ENCODE measurements at regions not wholly inside any gene's neighbourhood (a gene's known extent, or its start where the extent isn't known, plus 50 kb on each side); places are given as distances from the start of the nearest gene placed in this dataset.
A peak's percentile ranks its signal among the peaks of the same experiment; 100 is the strongest.

- no peak for TF ChIP-seq CTCF (IDR thresholded peaks at IDR 0.05; ENCODE audit: low read length, missing control alignments)
- DNase-seq (ENCODE audit: low read depth): no peak
- H3K4me3 ChIP-seq (replicated peaks; ENCODE audit: low read depth, low read length): no peak overlapping the region
Observed at GRCh38 chr6:97712751-97713150, 429.7 kb upstream of the MMS22L start.

GRCh38 chr6:97714772-97715171, 431.8 kb upstream of the MMS22L start:
- no peak overlapping the region for H3K4me3 ChIP-seq (replicated peaks; ENCODE audit: low read depth, low read length)
- no peak for DNase-seq (ENCODE audit: low read depth)
- TF ChIP-seq CTCF (IDR thresholded peaks at IDR 0.05; ENCODE audit: low read length, missing control alignments): no peak

- TF ChIP-seq CTCF (IDR thresholded peaks at IDR 0.05; ENCODE audit: low read length, missing control alignments): no peak
- no peak for DNase-seq (ENCODE audit: low read depth)
- H3K4me3 ChIP-seq (replicated peaks; ENCODE audit: low read depth, low read length): no peak overlapping the region
Observed at GRCh38 chr6:97717086-97717485, 434.1 kb upstream of the MMS22L start.

- H3K4me3 ChIP-seq (replicated peaks; ENCODE audit: low read depth, low read length): no peak overlapping the region
- no peak for TF ChIP-seq CTCF (IDR thresholded peaks at IDR 0.05; ENCODE audit: low read length, missing control alignments)
- DNase-seq (ENCODE audit: low read depth): no peak
Observed at GRCh38 chr6:97726378-97726777, 443.4 kb upstream of the MMS22L start.

GRCh38 chr6:97732045-97732444, 449.0 kb upstream of the MMS22L start:
- no peak for TF ChIP-seq CTCF (IDR thresholded peaks at IDR 0.05; ENCODE audit: low read length, missing control alignments)
- no peak overlapping the region for H3K4me3 ChIP-seq (replicated peaks; ENCODE audit: low read depth, low read length)
- DNase-seq (ENCODE audit: low read depth): no peak

- no peak for TF ChIP-seq CTCF (IDR thresholded peaks at IDR 0.05; ENCODE audit: low read length, missing control alignments)
- no peak for DNase-seq (ENCODE audit: low read depth)
Observed at GRCh38 chr6:97757575-97757974, 474.6 kb upstream of the MMS22L start.

GRCh38 chr6:97765461-97765860, 482.4 kb upstream of the MMS22L start:
- TF ChIP-seq CTCF (IDR thresholded peaks at IDR 0.05; ENCODE audit: low read length, missing control alignments): no peak
- DNase-seq (ENCODE audit: low read depth): peak; percentile 1

More at GRCh38 chr6:97757575-97757974, 474.6 kb upstream of the MMS22L start:
- H3K4me3 ChIP-seq (replicated peaks; ENCODE audit: low read depth, low read length): no peak overlapping the region

More at GRCh38 chr6:97765461-97765860, 482.4 kb upstream of the MMS22L start:
- no peak overlapping the region for H3K4me3 ChIP-seq (replicated peaks; ENCODE audit: low read depth, low read length)
